HG03558 (cell line): ENCODE measurements at regions not wholly inside any gene's neighbourhood (a gene's known extent, or its start where the extent isn't known, plus 50 kb on each side); places are given as distances from the start of the nearest gene placed in this dataset.
A peak's percentile ranks its signal among the peaks of the same experiment; 100 is the strongest.

Experiments
- ATAC-seq: cut with Tn5 transposase; IDR thresholded peaks from one replicate; pipeline ENCODE4 v1.9.1; 2021; ENCODE audit warnings: moderate number of reproducible peaks; ENCODE audit not compliant: unreplicated experiment; ENCODE audit errors: extremely low read depth

- no peak for ATAC-seq
These were observed 362.9 kb upstream of the ZNF608 start for GRCh38 chr5:125109293-125109692.

GRCh38 chr5:125109816-125110215 is 363.4 kb upstream of the ZNF608 start:
- ATAC-seq, result no peak

GRCh38 chr5:125112196-125112595 is 365.8 kb upstream of the ZNF608 start:
- no peak for ATAC-seq

- ATAC-seq, result peak; percentile 57
These were observed 366.9 kb upstream of the ZNF608 start for GRCh38 chr5:125113328-125113727.

GRCh38 chr5:125115195-125115525 is 368.7 kb upstream of the ZNF608 start:
- ATAC-seq, result no peak

- no peak for ATAC-seq
These were observed 371.1 kb upstream of the ZNF608 start for GRCh38 chr5:125117566-125117965.

GRCh38 chr5:125120012-125120411 is 373.6 kb upstream of the ZNF608 start:
- ATAC-seq, result no peak

GRCh38 chr5:125125031-125125823 is 378.8 kb upstream of the ZNF608 start:
- no peak for ATAC-seq

GRCh38 chr5:125126050-125126449 is 379.6 kb upstream of the ZNF608 start:
- ATAC-seq, result no peak

- ATAC-seq, result no peak
These were observed 382.8 kb upstream of the ZNF608 start for GRCh38 chr5:125129151-125129806.

GRCh38 chr5:125130591-125130990 is 384.2 kb upstream of the ZNF608 start:
- ATAC-seq, result no peak

- ATAC-seq, result no peak
These were observed 388.0 kb upstream of the ZNF608 start for GRCh38 chr5:125134216-125135081.

GRCh38 chr5:125137535-125137934 is 391.1 kb upstream of the ZNF608 start:
- ATAC-seq, result no peak

- no peak for ATAC-seq
These were observed 391.8 kb upstream of the ZNF608 start for GRCh38 chr5:125138266-125138665.

- no peak for ATAC-seq
These were observed 393.2 kb upstream of the ZNF608 start for GRCh38 chr5:125139590-125139989.

GRCh38 chr5:125140220-125140619 is 393.8 kb upstream of the ZNF608 start:
- ATAC-seq, result no peak

GRCh38 chr5:125140855-125141254 is 394.4 kb upstream of the ZNF608 start:
- ATAC-seq, result no peak

- ATAC-seq, result no peak
These were observed 396.0 kb upstream of the ZNF608 start for GRCh38 chr5:125142458-125142857.

- ATAC-seq, result no peak
These were observed 396.6 kb upstream of the ZNF608 start for GRCh38 chr5:125143011-125143410.

- ATAC-seq, result no peak
These were observed 401.6 kb upstream of the ZNF608 start for GRCh38 chr5:125148076-125148475.

GRCh38 chr5:125148706-125149105 is 402.3 kb upstream of the ZNF608 start:
- ATAC-seq, result no peak
